Activated naive CD8-positive, alpha-beta T cell treated with anti-CD3 and anti-CD28 coated beads for 36 hours (primary cell): ENCODE measurements at regions not wholly inside any gene's neighbourhood (a gene's known extent, or its start where the extent isn't known, plus 50 kb on each side); places are given as distances from the start of the nearest gene placed in this dataset.
"Not testable (repeated sequence)": the region's sequence is repeated elsewhere in the genome, so short reads cannot be mapped to it uniquely, and the experiment has no call there.

ENCODE experiments used
- DNase-seq: peaks from one replicate; pipeline ENCODE4 v3.0.0; 2021
- H3K27ac Mint-ChIP-seq: one replicate; pipeline ENCODE4 v1.8.0; 2022; ENCODE audit warnings: mild to moderate bottlenecking, moderate library complexity, mixed read lengths
- H3K27me3 Mint-ChIP-seq: one replicate; pipeline ENCODE4 v1.8.0; 2022; ENCODE audit warnings: mild to moderate bottlenecking, mixed read lengths
- H3K36me3 Mint-ChIP-seq: one replicate; pipeline ENCODE4 v1.8.0; 2021; ENCODE audit warnings: mild to moderate bottlenecking, mixed read lengths
- H3K4me1 Mint-ChIP-seq: one replicate; pipeline ENCODE4 v1.8.0; 2021; ENCODE audit warnings: mixed read lengths
- H3K4me3 Mint-ChIP-seq: one replicate; pipeline ENCODE4 v1.8.0; 2022; ENCODE audit warnings: mild to moderate bottlenecking, moderate library complexity, mixed read lengths
- H3K9me3 Mint-ChIP-seq: one replicate; pipeline ENCODE4 v1.8.0; 2022; ENCODE audit warnings: mixed read lengths

- no peak overlapping the region for H3K4me3 Mint-ChIP-seq
- no peak overlapping the region for H3K27ac Mint-ChIP-seq
- DNase-seq, result no peak
- H3K9me3 Mint-ChIP-seq, result peaks cover 3% of the 10 kb centered on the region
- H3K36me3 Mint-ChIP-seq, result no peaks in the 10 kb centered on the region
- no peaks in the 10 kb centered on the region for H3K27me3 Mint-ChIP-seq
- no peaks in the 10 kb centered on the region for H3K4me1 Mint-ChIP-seq
These were observed 155.0 kb upstream of the TMEM132C start for GRCh38 chr12:128111951-128112350.

DNA sequence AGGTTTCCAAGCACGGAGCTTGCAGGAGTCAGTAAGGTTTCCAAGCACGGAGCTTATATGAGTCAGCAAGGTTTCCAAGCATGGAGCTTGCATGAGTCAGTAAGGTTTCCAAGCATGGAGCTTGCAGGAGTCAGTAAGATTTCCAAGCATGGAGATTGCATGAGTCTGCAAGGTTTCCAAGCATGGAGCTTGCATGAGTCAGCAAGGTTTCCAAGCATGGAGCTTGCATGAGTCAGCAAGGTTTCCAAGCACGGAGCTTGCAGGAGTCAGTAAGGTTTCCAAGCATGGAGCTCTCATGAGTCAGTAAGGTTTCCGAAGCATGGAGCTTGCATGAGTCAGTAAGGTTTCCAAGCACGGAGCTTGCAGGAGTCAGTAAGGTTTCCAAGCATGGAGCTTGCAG is 153.7 kb upstream of the TMEM132C start:
- H3K4me3 Mint-ChIP-seq, H3K27me3 Mint-ChIP-seq, H3K4me1 Mint-ChIP-seq, H3K9me3 Mint-ChIP-seq, H3K27ac Mint-ChIP-seq, H3K36me3 Mint-ChIP-seq, DNase-seq: not testable (repeated sequence)

- Mint-ChIP-seq H3K4me1 (no peaks in the 10 kb centered on the region), H3K4me3 (no peak overlapping the region), H3K27me3 (no peaks in the 10 kb centered on the region), H3K27ac (no peak overlapping the region), H3K36me3 (no peaks in the 10 kb centered on the region), H3K9me3 (peaks cover 5% of the 10 kb centered on the region)
- DNase-seq, result no peak
These were observed 152.5 kb upstream of the TMEM132C start for GRCh38 chr12:128114485-128114884.

DNA sequence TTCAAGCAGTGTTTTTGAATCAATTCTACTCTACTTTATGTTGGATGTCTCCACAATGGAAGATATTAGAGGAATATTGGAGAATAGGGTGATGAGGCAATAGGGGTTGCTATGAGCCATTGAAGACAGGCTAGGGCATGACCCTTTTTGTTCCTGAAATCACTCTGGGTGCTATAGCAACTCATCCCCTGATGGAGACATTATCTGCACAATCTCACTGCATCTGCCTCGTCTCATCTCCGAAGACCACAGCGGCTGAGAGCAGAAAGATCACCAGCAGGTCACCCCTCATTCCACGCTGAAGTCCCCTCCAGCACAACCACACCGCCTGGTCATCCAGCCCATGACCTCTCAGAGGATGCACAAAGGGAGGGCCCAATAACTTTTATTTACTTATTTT is 150.4 kb upstream of the TMEM132C start:
- H3K27me3 Mint-ChIP-seq, result no peaks in the 10 kb centered on the region
- H3K4me3 Mint-ChIP-seq, result no peak overlapping the region
- no peak overlapping the region for H3K27ac Mint-ChIP-seq
- H3K36me3 Mint-ChIP-seq, result no peaks in the 10 kb centered on the region
- DNase-seq, result no peak
- H3K4me1 Mint-ChIP-seq, result no peaks in the 10 kb centered on the region
- peaks cover 5% of the 10 kb centered on the region for H3K9me3 Mint-ChIP-seq

DNA sequence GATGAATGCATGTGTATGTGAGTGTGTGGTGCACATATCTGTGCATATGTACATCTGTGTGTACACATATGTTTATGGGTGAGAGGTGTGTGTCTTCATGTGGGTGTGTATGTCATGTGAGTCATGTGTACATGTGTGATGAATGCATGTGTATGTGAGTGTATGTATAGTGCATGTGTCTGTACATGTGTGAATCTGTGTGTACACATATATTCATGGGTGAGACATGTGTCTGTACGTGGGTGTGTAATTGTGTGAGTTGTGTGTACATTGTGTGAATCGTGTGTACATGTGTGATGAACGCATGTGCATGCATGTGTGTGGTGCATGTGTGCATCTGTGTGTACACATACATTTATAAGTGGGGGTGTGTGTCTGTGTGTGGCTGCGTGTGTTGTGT is 146.9 kb upstream of the TMEM132C start:
- no peak overlapping the region for H3K27ac Mint-ChIP-seq
- no peaks in the 10 kb centered on the region for H3K4me1 Mint-ChIP-seq
- DNase-seq, result no peak
- H3K9me3 Mint-ChIP-seq, result peaks cover 2% of the 10 kb centered on the region
- H3K27me3 Mint-ChIP-seq, result no peaks in the 10 kb centered on the region
- no peak overlapping the region for H3K4me3 Mint-ChIP-seq
- no peaks in the 10 kb centered on the region for H3K36me3 Mint-ChIP-seq

GRCh38 chr12:128121424-128121823 is 145.5 kb upstream of the TMEM132C start:
- H3K27me3 Mint-ChIP-seq, result no peaks in the 10 kb centered on the region
- no peaks in the 10 kb centered on the region for H3K4me1 Mint-ChIP-seq
- H3K4me3 Mint-ChIP-seq, result no peak overlapping the region
- no peak overlapping the region for H3K27ac Mint-ChIP-seq
- no peaks in the 10 kb centered on the region for H3K36me3 Mint-ChIP-seq
- no peak for DNase-seq
- H3K9me3 Mint-ChIP-seq, result peaks cover 2% of the 10 kb centered on the region

- no peak for DNase-seq
- no peaks in the 10 kb centered on the region for H3K27me3 Mint-ChIP-seq
- H3K4me3 Mint-ChIP-seq, result no peak overlapping the region
- H3K36me3 Mint-ChIP-seq, result no peaks in the 10 kb centered on the region
- H3K9me3 Mint-ChIP-seq, result no peaks in the 10 kb centered on the region
- no peak overlapping the region for H3K27ac Mint-ChIP-seq
- no peaks in the 10 kb centered on the region for H3K4me1 Mint-ChIP-seq
These were observed 143.9 kb upstream of the TMEM132C start for GRCh38 chr12:128123096-128123495.

- Mint-ChIP-seq H3K27me3 (no peaks in the 10 kb centered on the region), H3K27ac (no peak overlapping the region), H3K4me1 (no peaks in the 10 kb centered on the region), H3K36me3 (no peaks in the 10 kb centered on the region), H3K4me3 (no peak overlapping the region), H3K9me3 (peaks cover 2% of the 10 kb centered on the region)
- no peak for DNase-seq
These were observed 135.0 kb upstream of the TMEM132C start for GRCh38 chr12:128131955-128132354.

DNA sequence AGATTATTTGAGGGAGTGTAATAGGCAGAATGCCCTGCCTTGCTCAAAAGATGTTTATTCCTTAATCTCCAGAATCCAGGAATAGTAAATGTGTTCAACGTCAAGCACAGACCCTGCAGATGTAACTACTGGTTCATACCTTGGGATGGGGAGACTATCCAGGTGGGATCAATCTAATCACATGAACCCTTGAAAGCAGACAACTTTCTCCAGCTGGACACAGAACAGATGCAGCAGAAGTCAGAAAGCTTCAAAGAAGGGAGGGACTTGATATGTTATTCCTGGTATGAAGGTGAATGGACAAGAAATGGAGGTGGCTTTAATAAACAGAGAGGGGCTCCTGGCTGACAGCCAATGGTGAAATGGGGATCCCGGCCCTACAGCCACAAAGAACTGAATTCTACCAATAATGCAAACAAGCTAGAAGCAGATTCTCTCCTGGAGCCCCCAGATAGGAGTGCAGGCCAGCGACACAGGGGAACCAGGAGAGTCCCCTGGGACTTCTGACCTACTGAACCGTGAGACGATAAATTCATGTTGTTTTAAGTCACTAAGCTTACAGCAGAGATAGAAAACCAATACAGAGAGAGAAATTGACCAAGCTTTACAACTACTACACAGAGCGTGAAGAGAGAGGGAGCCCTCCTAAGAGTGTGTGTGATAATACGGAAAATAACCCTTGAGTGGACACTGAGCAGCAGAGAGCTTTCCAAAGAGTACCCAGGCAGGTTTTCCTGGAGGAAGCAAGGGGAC is 133.5 kb upstream of the TMEM132C start:
- no peaks in the 10 kb centered on the region for H3K4me1 Mint-ChIP-seq

GRCh38 chr12:128137140-128137539 is 129.8 kb upstream of the TMEM132C start:
- Mint-ChIP-seq H3K4me3 (no peak overlapping the region), H3K4me1 (no peaks in the 10 kb centered on the region), H3K9me3 (peaks cover 2% of the 10 kb centered on the region), H3K36me3 (no peaks in the 10 kb centered on the region), H3K27ac (no peak overlapping the region), H3K27me3 (no peaks in the 10 kb centered on the region)
- DNase-seq, result no peak

More for the DNA sequence above, 133.5 kb upstream of the TMEM132C start:
- Mint-ChIP-seq H3K27me3 (no peaks in the 10 kb centered on the region), H3K9me3 (peaks cover 2% of the 10 kb centered on the region), H3K27ac (no peak overlapping the region), H3K36me3 (no peaks in the 10 kb centered on the region), H3K4me3 (no peak overlapping the region)
- DNase-seq, result no peak

- H3K9me3 Mint-ChIP-seq, result peaks cover 3% of the 10 kb centered on the region
- no peaks in the 10 kb centered on the region for H3K27me3 Mint-ChIP-seq
- no peak overlapping the region for H3K27ac Mint-ChIP-seq
- no peak for DNase-seq
- H3K36me3 Mint-ChIP-seq, result no peaks in the 10 kb centered on the region
- H3K4me1 Mint-ChIP-seq, result no peaks in the 10 kb centered on the region
- H3K4me3 Mint-ChIP-seq, result no peak overlapping the region
These were observed 128.8 kb upstream of the TMEM132C start for GRCh38 chr12:128138125-128138524.

DNA sequence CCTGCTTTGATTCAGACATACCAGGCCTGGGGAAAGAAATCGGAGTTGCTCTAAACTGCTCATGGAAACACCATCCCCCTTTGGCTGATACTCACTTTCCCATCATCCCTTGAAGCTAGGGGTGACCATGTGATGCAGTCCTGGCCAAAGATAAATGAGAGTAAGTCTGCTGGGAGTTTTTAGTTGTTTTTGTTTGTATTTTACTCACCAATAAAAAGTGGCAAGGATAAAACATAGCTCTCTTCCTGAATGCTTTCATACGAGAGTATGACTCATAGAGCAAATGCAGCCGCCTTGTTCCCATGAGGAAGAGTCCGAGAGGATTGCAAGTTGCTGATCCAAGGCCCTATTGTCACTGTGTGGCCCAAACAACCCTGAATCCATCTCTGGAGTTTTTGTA is 126.4 kb upstream of the TMEM132C start:
- H3K4me1 Mint-ChIP-seq, result no peaks in the 10 kb centered on the region
- no peak overlapping the region for H3K27ac Mint-ChIP-seq
- H3K4me3 Mint-ChIP-seq, result no peak overlapping the region
- H3K36me3 Mint-ChIP-seq, result no peaks in the 10 kb centered on the region
- no peak for DNase-seq
- peaks cover 3% of the 10 kb centered on the region for H3K9me3 Mint-ChIP-seq
- H3K27me3 Mint-ChIP-seq, result no peaks in the 10 kb centered on the region

DNA sequence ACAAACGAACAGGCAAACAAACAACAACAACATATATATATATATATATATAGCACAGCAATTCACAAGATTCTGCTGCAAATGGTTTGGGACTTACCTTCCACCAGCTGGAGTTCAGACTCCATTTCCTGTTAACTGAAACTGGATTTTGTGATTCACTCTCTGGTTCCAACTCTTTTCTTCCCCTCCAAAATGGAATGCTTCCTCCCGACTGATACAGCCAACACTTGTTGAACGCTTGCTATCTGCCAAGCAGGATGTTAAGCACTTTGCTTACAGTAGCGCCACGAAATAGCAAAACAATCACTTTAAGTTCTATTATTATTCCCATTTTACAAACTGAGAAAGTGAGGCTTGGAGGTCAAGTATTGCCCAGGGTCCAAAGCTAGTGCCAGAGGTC is 116.0 kb upstream of the TMEM132C start:
- Mint-ChIP-seq H3K27ac (no peak overlapping the region), H3K4me3 (no peak overlapping the region), H3K36me3 (no peaks in the 10 kb centered on the region), H3K4me1 (no peaks in the 10 kb centered on the region), H3K9me3 (no peaks in the 10 kb centered on the region), H3K27me3 (no peaks in the 10 kb centered on the region)
- DNase-seq, result no peak

DNA sequence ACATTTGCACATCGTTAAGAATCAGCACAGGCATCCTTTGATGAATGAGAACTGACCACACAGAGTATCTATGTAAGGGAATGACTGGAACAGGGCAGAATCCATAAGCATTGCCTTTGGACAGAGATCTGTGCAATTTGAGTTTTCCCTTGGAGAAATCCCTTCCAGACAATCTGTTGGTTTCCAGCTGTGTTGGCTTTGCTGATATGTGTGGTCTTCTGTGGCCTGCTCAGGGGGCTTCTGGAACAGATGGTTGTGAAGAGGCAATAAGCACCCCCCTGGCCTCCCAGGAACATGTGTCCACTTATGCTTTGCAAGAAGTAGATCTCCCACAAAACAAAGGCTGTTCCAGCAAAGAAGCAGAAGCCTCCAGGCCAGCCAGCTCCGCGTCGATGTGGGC is 111.4 kb upstream of the TMEM132C start:
- H3K4me3 Mint-ChIP-seq, result no peak overlapping the region

GRCh38 chr12:128163086-128163485 is 103.9 kb upstream of the TMEM132C start:
- Mint-ChIP-seq H3K27me3 (no peaks in the 10 kb centered on the region), H3K4me3 (no peak overlapping the region), H3K27ac (no peak overlapping the region), H3K36me3 (no peaks in the 10 kb centered on the region), H3K9me3 (no peaks in the 10 kb centered on the region), H3K4me1 (no peaks in the 10 kb centered on the region)
- no peak for DNase-seq

More for the DNA sequence above, 111.4 kb upstream of the TMEM132C start:
- no peaks in the 10 kb centered on the region for H3K36me3 Mint-ChIP-seq
- H3K27ac Mint-ChIP-seq, result no peak overlapping the region
- no peaks in the 10 kb centered on the region for H3K4me1 Mint-ChIP-seq
- no peaks in the 10 kb centered on the region for H3K9me3 Mint-ChIP-seq
- no peaks in the 10 kb centered on the region for H3K27me3 Mint-ChIP-seq
- no peak for DNase-seq

DNA sequence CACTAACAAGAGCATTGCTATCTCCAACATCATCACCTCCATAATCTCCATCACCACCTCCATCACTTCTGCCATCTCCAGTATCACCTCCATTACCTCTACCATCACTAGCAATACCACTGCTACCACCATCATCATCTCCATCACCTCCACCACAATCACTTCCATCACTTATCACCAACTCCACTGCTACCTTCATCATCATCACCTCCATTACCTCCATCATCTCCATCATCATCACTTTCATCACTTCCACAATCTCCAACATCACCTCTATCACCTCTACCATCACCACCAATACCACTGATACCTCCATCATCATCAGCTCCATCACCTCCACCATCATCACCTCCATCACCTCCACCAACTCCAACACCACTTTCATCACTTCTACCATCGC is 102.4 kb upstream of the TMEM132C start:
- Mint-ChIP-seq H3K4me1 (no peaks in the 10 kb centered on the region), H3K27ac (no peak overlapping the region), H3K36me3 (no peaks in the 10 kb centered on the region), H3K27me3 (no peaks in the 10 kb centered on the region), H3K4me3 (no peak overlapping the region), H3K9me3 (peaks cover 2% of the 10 kb centered on the region)
- no peak for DNase-seq
